Nephron (organoid): ENCODE measurements at regions not wholly inside any gene's neighbourhood (a gene's known extent, or its start where the extent isn't known, plus 50 kb on each side); places are given as distances from the start of the nearest gene placed in this dataset.
"Not testable (repeated sequence)": the region's sequence is repeated elsewhere in the genome, so short reads cannot be mapped to it uniquely, and the experiment has no call there.

Experiments
- H3K27ac Mint-ChIP-seq, 3 experiments: 2 replicates each; pipeline ENCODE4 v1.8.0; 2020; ENCODE audit warnings: mixed read lengths in 3 of 3, mild to moderate bottlenecking in 2 of 3, moderate library complexity in 1 of 3
- H3K27me3 Mint-ChIP-seq: 2 replicates; pipeline ENCODE4 v1.8.0; 2021; ENCODE audit warnings: low read depth, mild to moderate bottlenecking, moderate library complexity, mixed read lengths
- H3K36me3 Mint-ChIP-seq: 2 replicates; pipeline ENCODE4 v1.8.0; 2020; ENCODE audit warnings: low read depth, mixed read lengths
- H3K4me1 Mint-ChIP-seq: 2 replicates; pipeline ENCODE4 v1.8.0; 2020; ENCODE audit warnings: mixed read lengths
- H3K4me3 Mint-ChIP-seq, 3 experiments: 2 replicates each; pipeline ENCODE4 v1.8.0; 2020; ENCODE audit warnings: mild to moderate bottlenecking in 3 of 3, mixed read lengths in 3 of 3, moderate library complexity in 2 of 3
- H3K9me3 Mint-ChIP-seq: 2 replicates; pipeline ENCODE4 v1.8.0; 2020; ENCODE audit warnings: mixed read lengths
- TF ChIP-seq, protein P1 (sequence below), 3 experiments: fragments of 200-600 bp; sonication (generic); IDR thresholded peaks; one replicate each; pipeline ENCODE4 v1.5.0; 2021; ENCODE audit warnings: antibody characterized with exemption in 3 of 3; ENCODE audit not compliant: unreplicated experiment in 3 of 3

- no peak overlapping the region for H3K27ac Mint-ChIP-seq
- TF ChIP-seq, protein P1, sequence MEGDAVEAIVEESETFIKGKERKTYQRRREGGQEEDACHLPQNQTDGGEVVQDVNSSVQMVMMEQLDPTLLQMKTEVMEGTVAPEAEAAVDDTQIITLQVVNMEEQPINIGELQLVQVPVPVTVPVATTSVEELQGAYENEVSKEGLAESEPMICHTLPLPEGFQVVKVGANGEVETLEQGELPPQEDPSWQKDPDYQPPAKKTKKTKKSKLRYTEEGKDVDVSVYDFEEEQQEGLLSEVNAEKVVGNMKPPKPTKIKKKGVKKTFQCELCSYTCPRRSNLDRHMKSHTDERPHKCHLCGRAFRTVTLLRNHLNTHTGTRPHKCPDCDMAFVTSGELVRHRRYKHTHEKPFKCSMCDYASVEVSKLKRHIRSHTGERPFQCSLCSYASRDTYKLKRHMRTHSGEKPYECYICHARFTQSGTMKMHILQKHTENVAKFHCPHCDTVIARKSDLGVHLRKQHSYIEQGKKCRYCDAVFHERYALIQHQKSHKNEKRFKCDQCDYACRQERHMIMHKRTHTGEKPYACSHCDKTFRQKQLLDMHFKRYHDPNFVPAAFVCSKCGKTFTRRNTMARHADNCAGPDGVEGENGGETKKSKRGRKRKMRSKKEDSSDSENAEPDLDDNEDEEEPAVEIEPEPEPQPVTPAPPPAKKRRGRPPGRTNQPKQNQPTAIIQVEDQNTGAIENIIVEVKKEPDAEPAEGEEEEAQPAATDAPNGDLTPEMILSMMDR (IDR thresholded peaks at IDR 0.05; ENCODE audit: unreplicated experiment in 3 of 3) = no peak
- peaks cover 2% of the 10 kb centered on the region for H3K4me1 Mint-ChIP-seq
- no peaks in the 10 kb centered on the region for H3K27me3 Mint-ChIP-seq
- H3K36me3 Mint-ChIP-seq = no peaks in the 10 kb centered on the region
- no peak overlapping the region for H3K4me3 Mint-ChIP-seq
- peaks cover 3% of the 10 kb centered on the region for H3K9me3 Mint-ChIP-seq
These were observed 580.4 kb downstream of the TTLL7 start for GRCh38 chr1:83418558-83418957.

GRCh38 chr1:83413839-83414107, 585.2 kb downstream of the TTLL7 start:
- H3K4me3 Mint-ChIP-seq, H3K4me1 Mint-ChIP-seq, H3K9me3 Mint-ChIP-seq, H3K36me3 Mint-ChIP-seq, H3K27me3 Mint-ChIP-seq: not testable (repeated sequence)
- peak overlapping the region in 2 of 3 experiments; percentile 1 to 62 for H3K27ac Mint-ChIP-seq

GRCh38 chr1:83410746-83411413, 588.1 kb downstream of the TTLL7 start:
- H3K4me1 Mint-ChIP-seq = peaks cover 13% of the 10 kb centered on the region
- not testable (repeated sequence) for H3K9me3 Mint-ChIP-seq, H3K36me3 Mint-ChIP-seq, H3K27me3 Mint-ChIP-seq, H3K27ac Mint-ChIP-seq, H3K4me3 Mint-ChIP-seq

GRCh38 chr1:83406693-83407371, 592.1 kb downstream of the TTLL7 start:
- H3K36me3 Mint-ChIP-seq, H3K4me3 Mint-ChIP-seq, H3K9me3 Mint-ChIP-seq, H3K27me3 Mint-ChIP-seq: not testable (repeated sequence)
- H3K4me1 Mint-ChIP-seq = peaks cover 19% of the 10 kb centered on the region
- peak overlapping the region in 2 of 3 experiments; percentile 45 to 68 for H3K27ac Mint-ChIP-seq

DNA sequence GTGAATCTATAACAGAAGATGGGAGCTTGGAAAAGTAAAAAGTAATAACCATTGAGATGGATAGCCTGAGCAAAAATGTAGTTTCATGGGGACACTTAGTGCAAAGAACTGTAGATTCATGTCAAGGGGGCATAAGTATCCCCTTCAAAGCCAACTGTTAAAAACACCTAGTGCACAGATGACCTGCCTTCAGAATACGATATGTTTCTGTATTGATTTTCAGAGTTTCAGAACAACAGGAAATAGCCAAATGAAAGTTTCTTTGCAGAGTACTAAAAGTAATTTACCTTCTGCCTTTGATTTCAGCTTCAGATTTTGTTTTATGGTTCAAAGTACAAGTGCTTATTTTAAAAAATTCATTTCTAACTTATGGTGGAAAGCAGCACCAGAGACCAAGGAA, 593.1 kb downstream of the TTLL7 start:
- Mint-ChIP-seq H3K4me1 (peaks cover 19% of the 10 kb centered on the region), H3K27ac (peak overlapping the region in 1 of 3 experiments; percentile 0)
- not testable (repeated sequence) for H3K27me3 Mint-ChIP-seq, H3K9me3 Mint-ChIP-seq, H3K4me3 Mint-ChIP-seq, H3K36me3 Mint-ChIP-seq

DNA sequence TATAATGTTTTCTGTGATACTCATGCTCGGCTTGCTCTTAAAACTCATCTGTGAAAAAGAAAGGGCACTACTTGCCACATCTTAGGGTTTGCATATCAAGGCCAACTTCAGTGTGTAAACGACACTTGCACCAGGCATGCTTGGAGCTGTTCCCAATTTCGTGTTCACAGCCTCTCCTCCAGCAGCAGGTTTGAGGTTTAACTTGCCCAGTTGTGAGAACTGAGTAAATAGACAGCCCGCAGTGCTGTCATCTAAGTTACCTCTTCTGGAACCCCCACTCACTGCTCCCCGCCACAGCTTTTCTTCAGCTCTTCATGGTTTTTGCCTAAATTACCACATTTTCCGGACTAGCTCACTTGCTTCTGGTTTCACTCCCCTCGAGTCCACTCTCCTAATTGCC, 595.4 kb downstream of the TTLL7 start:
- not testable (repeated sequence) for H3K9me3 Mint-ChIP-seq, H3K27me3 Mint-ChIP-seq, H3K36me3 Mint-ChIP-seq, H3K27ac Mint-ChIP-seq, H3K4me3 Mint-ChIP-seq
- peaks cover 19% of the 10 kb centered on the region for H3K4me1 Mint-ChIP-seq

GRCh38 chr1:83401146-83401545, 597.8 kb downstream of the TTLL7 start:
- not testable (repeated sequence) for H3K27ac Mint-ChIP-seq, H3K9me3 Mint-ChIP-seq, H3K27me3 Mint-ChIP-seq, H3K4me3 Mint-ChIP-seq, H3K36me3 Mint-ChIP-seq
- peaks cover 13% of the 10 kb centered on the region for H3K4me1 Mint-ChIP-seq

GRCh38 chr1:83400173-83400572, 598.8 kb downstream of the TTLL7 start:
- H3K9me3 Mint-ChIP-seq, H3K4me3 Mint-ChIP-seq, H3K27ac Mint-ChIP-seq, H3K36me3 Mint-ChIP-seq, H3K27me3 Mint-ChIP-seq: not testable (repeated sequence)
- H3K4me1 Mint-ChIP-seq = peaks cover 13% of the 10 kb centered on the region

DNA sequence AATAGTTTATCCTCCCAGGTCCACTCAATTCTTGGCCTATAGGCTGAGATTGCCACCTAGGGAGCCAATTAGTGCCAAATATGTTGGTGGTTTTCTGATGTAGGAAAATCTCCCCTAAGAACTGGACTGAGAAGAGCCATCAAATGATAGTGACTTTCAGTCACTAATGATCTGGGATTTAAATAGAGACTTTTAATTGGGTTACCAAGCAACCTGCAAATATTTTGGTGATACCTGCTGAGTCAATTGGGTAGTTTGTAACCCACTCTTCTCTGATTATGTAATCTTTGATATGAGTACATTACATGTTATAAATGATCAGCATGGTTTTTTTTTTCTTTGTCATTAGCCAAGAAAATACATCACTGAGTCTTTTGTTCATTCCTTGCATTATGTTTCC, 600.8 kb downstream of the TTLL7 start:
- not testable (repeated sequence) for H3K27me3 Mint-ChIP-seq, H3K27ac Mint-ChIP-seq, H3K4me3 Mint-ChIP-seq, H3K9me3 Mint-ChIP-seq, H3K4me1 Mint-ChIP-seq, H3K36me3 Mint-ChIP-seq

- not testable (repeated sequence) for H3K4me3 Mint-ChIP-seq, H3K9me3 Mint-ChIP-seq, H3K4me1 Mint-ChIP-seq, H3K27me3 Mint-ChIP-seq, H3K27ac Mint-ChIP-seq, H3K36me3 Mint-ChIP-seq
These were observed 603.8 kb downstream of the TTLL7 start for GRCh38 chr1:83395130-83395529.

- not testable (repeated sequence) for H3K36me3 Mint-ChIP-seq, H3K4me1 Mint-ChIP-seq, H3K27ac Mint-ChIP-seq, H3K4me3 Mint-ChIP-seq, H3K27me3 Mint-ChIP-seq
- peaks cover 14% of the 10 kb centered on the region for H3K9me3 Mint-ChIP-seq
These were observed 612.0 kb downstream of the TTLL7 start for GRCh38 chr1:83386946-83387345.

DNA sequence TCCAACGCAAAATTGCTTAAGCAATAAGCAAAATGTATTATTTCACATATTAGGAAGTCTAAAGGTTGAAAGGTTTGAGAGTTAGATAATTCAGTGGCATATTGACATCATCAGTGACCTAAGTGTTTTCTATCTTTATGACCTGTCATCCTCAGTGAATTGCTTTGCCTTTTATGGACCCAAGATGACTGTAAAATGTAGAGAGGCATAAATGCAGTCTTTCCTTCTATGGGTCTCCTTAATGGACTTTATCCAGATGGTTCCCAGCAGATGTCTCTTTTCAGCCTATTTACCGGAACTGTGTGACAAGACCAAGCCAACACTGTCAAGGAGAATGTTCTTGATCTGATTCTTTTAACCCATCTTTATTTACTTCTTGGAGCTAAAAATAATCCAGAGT, 615.8 kb downstream of the TTLL7 start:
- not testable (repeated sequence) for H3K36me3 Mint-ChIP-seq, H3K4me3 Mint-ChIP-seq, H3K27me3 Mint-ChIP-seq, H3K4me1 Mint-ChIP-seq, H3K27ac Mint-ChIP-seq
- H3K9me3 Mint-ChIP-seq = peaks cover 19% of the 10 kb centered on the region

DNA sequence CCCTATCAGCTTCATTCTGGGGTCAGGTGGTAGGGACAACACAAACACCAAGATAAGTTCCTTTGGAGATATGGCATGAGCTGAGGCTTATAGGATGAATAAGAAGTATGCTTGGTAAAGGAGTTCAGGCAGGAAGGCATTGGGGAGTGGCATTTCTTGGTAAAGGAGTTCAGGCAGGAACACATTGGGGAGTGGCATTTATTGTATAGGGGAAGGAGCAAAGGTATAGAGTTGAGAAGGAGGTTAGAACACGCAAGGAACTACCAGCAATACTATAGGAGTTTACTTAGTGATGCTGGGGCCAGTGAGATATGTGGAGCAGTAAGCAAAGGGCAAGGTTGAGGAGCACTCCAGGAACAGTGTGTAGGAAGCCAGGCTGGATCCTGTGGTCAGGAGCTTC, 625.9 kb downstream of the TTLL7 start:
- H3K4me3 Mint-ChIP-seq, H3K36me3 Mint-ChIP-seq, H3K27ac Mint-ChIP-seq, H3K9me3 Mint-ChIP-seq, H3K4me1 Mint-ChIP-seq, H3K27me3 Mint-ChIP-seq: not testable (repeated sequence)

DNA sequence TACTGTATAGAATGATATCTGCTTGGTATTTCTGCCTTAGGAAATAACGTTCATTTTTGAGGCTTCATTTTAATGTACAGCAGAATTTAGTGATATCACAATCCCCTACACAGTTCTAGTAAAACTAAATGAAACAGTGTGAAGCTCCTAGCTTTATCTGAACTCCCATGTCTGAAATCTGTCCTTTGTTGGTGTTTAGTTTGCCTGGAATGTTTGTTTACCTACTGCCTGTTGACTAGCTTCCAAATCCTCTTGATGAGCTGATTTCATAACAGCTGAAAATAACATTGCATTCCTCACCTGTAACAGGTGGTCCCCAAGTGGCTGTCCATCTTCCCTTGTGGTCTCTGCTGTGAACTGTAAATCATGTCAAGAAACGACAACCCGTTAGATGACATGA, 629.1 kb downstream of the TTLL7 start:
- not testable (repeated sequence) for H3K4me3 Mint-ChIP-seq, H3K4me1 Mint-ChIP-seq, H3K9me3 Mint-ChIP-seq, H3K27ac Mint-ChIP-seq, H3K27me3 Mint-ChIP-seq, H3K36me3 Mint-ChIP-seq

DNA sequence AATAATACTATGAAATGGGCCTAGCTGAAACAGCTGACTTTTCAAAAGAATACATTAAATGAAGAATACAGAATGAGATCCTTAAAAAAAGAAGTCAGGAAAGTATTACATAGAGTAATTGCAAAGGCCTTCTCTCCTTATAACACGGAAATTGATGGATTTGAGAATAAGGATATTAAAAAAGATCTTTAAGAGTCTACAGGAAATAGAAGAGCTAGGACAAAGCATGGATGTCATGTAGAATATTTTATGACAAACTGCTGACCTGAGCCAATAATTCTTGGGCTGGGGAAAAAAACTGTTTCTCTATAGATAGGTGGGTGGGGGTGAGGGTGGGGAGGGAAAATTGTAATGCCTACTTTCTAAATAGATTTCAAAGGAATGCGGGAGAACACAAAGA, 633.6 kb downstream of the TTLL7 start:
- H3K4me3 Mint-ChIP-seq, H3K27me3 Mint-ChIP-seq, H3K27ac Mint-ChIP-seq, H3K9me3 Mint-ChIP-seq, H3K36me3 Mint-ChIP-seq, H3K4me1 Mint-ChIP-seq: not testable (repeated sequence)
